ENCODE measurements at regions not wholly inside any gene's neighbourhood (a gene's known extent, or its start where the extent isn't known, plus 50 kb on each side); places are given as distances from the start of the nearest gene placed in this dataset.

GRCh38 chr4:175559126-175559525, 252.9 kb downstream of the GPM6A start:
- H3K27me3 Mint-ChIP-seq: no peaks in the 10 kb centered on the region
- no peaks in the 10 kb centered on the region for H3K36me3 Mint-ChIP-seq
- H3K4me1 Mint-ChIP-seq (ENCODE audit: low read depth): no peaks in the 10 kb centered on the region
- H3K4me3 Mint-ChIP-seq: no peak overlapping the region
- H3K9me3 Mint-ChIP-seq: peaks cover 2% of the 10 kb centered on the region
- intact Hi-C loops (cut with micrococcal nuclease): no loop called here
- H3K27ac Mint-ChIP-seq: no peak overlapping the region
- CTCF ChIA-PET: no interaction called here
- DNase-seq: no peak
- POLR2A ChIA-PET: no interaction called here

GRCh38 chr4:175559526-175559925, 252.5 kb downstream of the GPM6A start:
- intact Hi-C loops (cut with micrococcal nuclease): no loop called here
- ChIA-PET CTCF (no interaction called here), POLR2A (no interaction called here)
- Mint-ChIP-seq H3K4me1 (ENCODE audit: low read depth) (no peaks in the 10 kb centered on the region), H3K9me3 (peaks cover 2% of the 10 kb centered on the region), H3K4me3 (no peak overlapping the region), H3K27ac (no peak overlapping the region), H3K36me3 (no peaks in the 10 kb centered on the region), H3K27me3 (no peaks in the 10 kb centered on the region)
- DNase-seq: no peak

- intact Hi-C loops (cut with micrococcal nuclease): no loop called here
- ChIA-PET CTCF (no interaction called here), POLR2A (no interaction called here)
- peaks cover 2% of the 10 kb centered on the region for H3K9me3 Mint-ChIP-seq
- H3K4me1 Mint-ChIP-seq (ENCODE audit: low read depth): no peaks in the 10 kb centered on the region
- no peaks in the 10 kb centered on the region for H3K27me3 Mint-ChIP-seq
- no peak for DNase-seq
- H3K4me3 Mint-ChIP-seq: no peak overlapping the region
- no peak overlapping the region for H3K27ac Mint-ChIP-seq
- H3K36me3 Mint-ChIP-seq: no peaks in the 10 kb centered on the region
Observed at GRCh38 chr4:175560604-175561003, 251.5 kb downstream of the GPM6A start.

DNA sequence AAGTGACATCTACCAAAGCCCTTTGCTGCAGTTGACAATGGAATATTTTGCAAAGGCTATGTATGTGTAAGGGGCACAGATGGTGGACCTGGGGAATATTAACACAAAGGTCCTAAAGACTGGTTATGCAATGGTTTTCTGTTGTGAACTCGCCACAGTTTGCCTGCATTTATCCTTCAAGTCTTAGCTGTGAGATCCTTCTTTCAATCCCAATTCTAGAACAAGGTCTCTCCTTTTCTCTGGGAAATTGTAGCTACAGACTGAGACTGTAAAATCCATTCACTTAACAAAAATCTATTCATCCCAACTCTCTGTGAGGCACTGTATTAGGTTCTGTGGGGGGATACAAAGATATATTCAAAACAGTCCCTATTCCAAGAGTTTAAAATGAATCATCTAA, 250.4 kb downstream of the GPM6A start:
- CTCF ChIA-PET: no interaction called here
- H3K36me3 Mint-ChIP-seq: no peaks in the 10 kb centered on the region
- no peak for DNase-seq
- no peak overlapping the region for H3K4me3 Mint-ChIP-seq
- no peaks in the 10 kb centered on the region for H3K27me3 Mint-ChIP-seq
- H3K4me1 Mint-ChIP-seq (ENCODE audit: low read depth): no peaks in the 10 kb centered on the region
- POLR2A ChIA-PET: no interaction called here
- intact Hi-C loops (cut with micrococcal nuclease): no loop called here
- H3K9me3 Mint-ChIP-seq: no peaks in the 10 kb centered on the region
- no peak overlapping the region for H3K27ac Mint-ChIP-seq

DNA sequence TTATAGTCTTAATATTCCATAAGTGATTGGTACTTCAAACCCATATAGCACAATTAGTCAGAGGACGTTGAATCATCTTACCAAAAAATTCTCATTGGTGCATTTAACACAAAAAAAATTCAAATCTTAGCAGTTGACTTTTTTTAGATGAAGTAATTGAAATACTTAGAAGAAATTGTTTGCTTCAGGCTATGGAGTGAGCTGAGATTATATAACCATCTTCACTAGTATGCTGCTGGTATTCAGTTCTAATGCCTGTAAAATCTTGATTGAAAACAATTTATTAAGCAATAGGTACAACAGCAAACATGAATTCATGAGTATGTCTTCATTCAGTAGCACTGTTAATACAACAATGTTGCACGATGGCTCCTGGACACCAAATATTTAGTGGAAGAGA, 250.0 kb downstream of the GPM6A start:
- Mint-ChIP-seq H3K9me3 (peaks cover 2% of the 10 kb centered on the region), H3K4me3 (no peak overlapping the region), H3K36me3 (no peaks in the 10 kb centered on the region), H3K4me1 (ENCODE audit: low read depth) (no peaks in the 10 kb centered on the region), H3K27me3 (no peaks in the 10 kb centered on the region), H3K27ac (no peak overlapping the region)
- CTCF ChIA-PET: no interaction called here
- intact Hi-C loops (cut with micrococcal nuclease): no loop called here
- no peak for DNase-seq
- POLR2A ChIA-PET: no interaction called here

DNA sequence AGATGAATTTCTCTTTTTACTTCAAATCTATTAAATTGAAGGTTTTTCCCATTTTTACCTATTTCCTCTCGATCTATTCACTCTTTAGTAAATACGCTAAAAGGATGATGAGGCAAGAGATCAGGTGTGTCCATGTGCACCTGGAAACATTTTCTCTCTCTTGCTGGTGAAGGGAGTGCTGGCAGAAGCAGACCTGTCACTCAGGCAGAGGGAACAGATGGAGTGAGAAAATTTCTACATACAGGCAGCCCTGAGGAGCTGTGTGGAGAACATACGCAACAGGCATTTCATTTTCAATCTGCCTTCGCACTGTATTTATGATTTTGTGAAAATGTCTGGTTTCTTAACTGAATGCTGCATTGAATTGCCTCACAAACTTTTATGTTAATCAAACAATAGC, 249.5 kb downstream of the GPM6A start:
- intact Hi-C loops (cut with micrococcal nuclease): no loop called here
- ChIA-PET CTCF (no interaction called here), POLR2A (no interaction called here)
- Mint-ChIP-seq H3K9me3 (peaks cover 2% of the 10 kb centered on the region), H3K36me3 (no peaks in the 10 kb centered on the region), H3K27me3 (no peaks in the 10 kb centered on the region), H3K4me3 (no peak overlapping the region), H3K27ac (no peak overlapping the region), H3K4me1 (ENCODE audit: low read depth) (no peaks in the 10 kb centered on the region)
- no peak for DNase-seq
